Uterus (tissue), 3 donors: ENCODE measurements at regions not wholly inside any gene's neighbourhood (a gene's known extent, or its start where the extent isn't known, plus 50 kb on each side); places are given as distances from the start of the nearest gene placed in this dataset.

Source experiments
- DNase-seq, 2 donors: peaks; one replicate each; pipeline ENCODE4 v3.0.0-alpha.2; 2019 to 2020
- H3K27ac ChIP-seq, 2 donors: fragments of 200-600 bp; sonication (generic); 1 replicate in 1 of 2; 2 replicates in 1 of 2; pipeline ENCODE4 v1.5.1; 2016 to 2018
- H3K27me3 ChIP-seq, 2 donors: fragments of 200-600 bp; sonication (generic); one replicate each; pipeline ENCODE4 v1.5.1; 2018 to 2019; ENCODE audit warnings: control low read depth in 1 of 2
- H3K36me3 ChIP-seq, 2 donors: fragments of 200-600 bp; sonication (generic); one replicate each; pipeline ENCODE4 v1.5.1; 2019; ENCODE audit warnings: control low read depth in 1 of 2
- H3K4me1 ChIP-seq, 2 donors: fragments of 200-600 bp; sonication (generic); one replicate each; pipeline ENCODE4 v1.5.1; 2018 to 2019; ENCODE audit warnings: control low read depth in 1 of 2
- H3K4me3 ChIP-seq, 2 donors: fragments of 200-600 bp; sonication (generic); 1 replicate in 1 of 2; 2 replicates in 1 of 2; pipeline ENCODE4 v1.5.1; 2018 to 2019; ENCODE audit warnings: mild to moderate bottlenecking in 1 of 2
- H3K9me3 ChIP-seq, 2 donors: fragments of 200-600 bp; sonication (generic); one replicate each; pipeline ENCODE4 v1.5.1; 2019; ENCODE audit warnings: control low read depth in 1 of 2
- POLR2A ChIP-seq, 2 donors: fragments of 450-650 bp; IDR thresholded peaks; one replicate each; pipeline ENCODE4 v1.6.1; 2016; ENCODE audit warnings: antibody characterized with exemption in 2 of 2, mild to moderate bottlenecking in 1 of 2, moderate library complexity in 1 of 2
- intact Hi-C: fragments of 100-400 bp; cut with DNase I; formaldehyde crosslinking; loops from one replicate; pipeline ENCODE4 v1.15.1; 2023; ENCODE audit warnings: low total_unique reads
- TF ChIP-seq, protein P1 (sequence below), 4 experiments: fragments of 200-600 bp in 2 of 4; fragments of 450-650 bp in 2 of 4; sonication (generic) in 2 of 4; IDR thresholded peaks; one replicate each; pipeline ENCODE4 v1.5.1; 2016 to 2019; ENCODE audit warnings: antibody characterized with exemption in 4 of 4, mild to moderate bottlenecking in 2 of 4, moderate library complexity in 1 of 4
- donor health status: DM: yes; HTN: yes; CAD: no.

GRCh38 chr4:108567831-108568230, 52.5 kb upstream of the RPL34 start:
- TF ChIP-seq, protein P1, sequence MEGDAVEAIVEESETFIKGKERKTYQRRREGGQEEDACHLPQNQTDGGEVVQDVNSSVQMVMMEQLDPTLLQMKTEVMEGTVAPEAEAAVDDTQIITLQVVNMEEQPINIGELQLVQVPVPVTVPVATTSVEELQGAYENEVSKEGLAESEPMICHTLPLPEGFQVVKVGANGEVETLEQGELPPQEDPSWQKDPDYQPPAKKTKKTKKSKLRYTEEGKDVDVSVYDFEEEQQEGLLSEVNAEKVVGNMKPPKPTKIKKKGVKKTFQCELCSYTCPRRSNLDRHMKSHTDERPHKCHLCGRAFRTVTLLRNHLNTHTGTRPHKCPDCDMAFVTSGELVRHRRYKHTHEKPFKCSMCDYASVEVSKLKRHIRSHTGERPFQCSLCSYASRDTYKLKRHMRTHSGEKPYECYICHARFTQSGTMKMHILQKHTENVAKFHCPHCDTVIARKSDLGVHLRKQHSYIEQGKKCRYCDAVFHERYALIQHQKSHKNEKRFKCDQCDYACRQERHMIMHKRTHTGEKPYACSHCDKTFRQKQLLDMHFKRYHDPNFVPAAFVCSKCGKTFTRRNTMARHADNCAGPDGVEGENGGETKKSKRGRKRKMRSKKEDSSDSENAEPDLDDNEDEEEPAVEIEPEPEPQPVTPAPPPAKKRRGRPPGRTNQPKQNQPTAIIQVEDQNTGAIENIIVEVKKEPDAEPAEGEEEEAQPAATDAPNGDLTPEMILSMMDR (IDR thresholded peaks at IDR 0.05) = no peak
- TF ChIP-seq POLR2A (IDR thresholded peaks at IDR 0.05) = no peak
- DNase-seq = no peak
- Histone ChIP-seq H3K27ac (no peak overlapping the region), H3K36me3 (no peaks in the 10 kb centered on the region), H3K27me3 (no peaks in the 10 kb centered on the region), H3K4me3 (no peak overlapping the region), H3K4me1 (no peaks in the 10 kb centered on the region), H3K9me3 (no peaks in the 10 kb centered on the region)
- intact Hi-C loops = no loop called here

GRCh38 chr4:108561116-108561515, 59.3 kb upstream of the RPL34 start:
- Histone ChIP-seq H3K9me3 (no peaks in the 10 kb centered on the region), H3K36me3 (no peaks in the 10 kb centered on the region), H3K4me3 (no peak overlapping the region), H3K4me1 (no peaks in the 10 kb centered on the region), H3K27me3 (no peaks in the 10 kb centered on the region), H3K27ac (peak overlapping the region; percentile 10 to 15)
- intact Hi-C loops = no loop called here
- no peak for TF ChIP-seq POLR2A (IDR thresholded peaks at IDR 0.05)
- TF ChIP-seq, protein P1 (IDR thresholded peaks at IDR 0.05) = no peak
- DNase-seq = no peak

- Histone ChIP-seq H3K4me3 (no peak overlapping the region), H3K4me1 (no peaks in the 10 kb centered on the region), H3K9me3 (no peaks in the 10 kb centered on the region), H3K27me3 (no peaks in the 10 kb centered on the region), H3K27ac (peak overlapping the region in 1 of 2 donors; percentile 10), H3K36me3 (no peaks in the 10 kb centered on the region)
- intact Hi-C loops = no loop called here
- TF ChIP-seq POLR2A (IDR thresholded peaks at IDR 0.05) = no peak
- TF ChIP-seq, protein P1 (IDR thresholded peaks at IDR 0.05) = no peak
- peak in 1 of 2 donors; percentile 47 for DNase-seq
Measured at GRCh38 chr4:108560616-108561015, 59.8 kb upstream of the RPL34 start.

DNA sequence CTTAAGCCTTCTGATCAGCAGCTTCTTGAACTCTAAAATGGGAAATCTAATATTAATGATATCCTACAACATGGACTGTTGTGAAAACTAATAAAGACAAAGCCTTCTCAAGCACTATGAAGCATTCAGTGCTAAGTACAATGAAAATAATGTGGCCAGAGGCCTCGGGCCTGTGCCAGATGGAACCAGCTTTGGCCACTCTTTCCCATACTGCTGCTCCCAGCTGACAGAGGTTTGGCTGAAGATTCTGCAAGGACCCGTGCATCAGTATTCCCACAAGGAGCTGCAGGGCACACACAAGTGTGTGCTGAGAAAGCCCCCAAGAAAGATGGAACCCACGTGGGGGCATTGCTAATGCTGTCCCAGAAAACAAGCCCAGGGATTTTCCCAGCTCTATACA, 60.5 kb upstream of the RPL34 start:
- Histone ChIP-seq H3K36me3 (no peaks in the 10 kb centered on the region), H3K27me3 (no peaks in the 10 kb centered on the region), H3K4me3 (no peak overlapping the region), H3K9me3 (no peaks in the 10 kb centered on the region), H3K27ac (peak overlapping the region in 1 of 2 donors; percentile 7), H3K4me1 (no peaks in the 10 kb centered on the region)
- TF ChIP-seq POLR2A (IDR thresholded peaks at IDR 0.05) = no peak
- TF ChIP-seq, protein P1 (IDR thresholded peaks at IDR 0.05) = no peak
- intact Hi-C loops = no loop called here
- DNase-seq = no peak

DNA sequence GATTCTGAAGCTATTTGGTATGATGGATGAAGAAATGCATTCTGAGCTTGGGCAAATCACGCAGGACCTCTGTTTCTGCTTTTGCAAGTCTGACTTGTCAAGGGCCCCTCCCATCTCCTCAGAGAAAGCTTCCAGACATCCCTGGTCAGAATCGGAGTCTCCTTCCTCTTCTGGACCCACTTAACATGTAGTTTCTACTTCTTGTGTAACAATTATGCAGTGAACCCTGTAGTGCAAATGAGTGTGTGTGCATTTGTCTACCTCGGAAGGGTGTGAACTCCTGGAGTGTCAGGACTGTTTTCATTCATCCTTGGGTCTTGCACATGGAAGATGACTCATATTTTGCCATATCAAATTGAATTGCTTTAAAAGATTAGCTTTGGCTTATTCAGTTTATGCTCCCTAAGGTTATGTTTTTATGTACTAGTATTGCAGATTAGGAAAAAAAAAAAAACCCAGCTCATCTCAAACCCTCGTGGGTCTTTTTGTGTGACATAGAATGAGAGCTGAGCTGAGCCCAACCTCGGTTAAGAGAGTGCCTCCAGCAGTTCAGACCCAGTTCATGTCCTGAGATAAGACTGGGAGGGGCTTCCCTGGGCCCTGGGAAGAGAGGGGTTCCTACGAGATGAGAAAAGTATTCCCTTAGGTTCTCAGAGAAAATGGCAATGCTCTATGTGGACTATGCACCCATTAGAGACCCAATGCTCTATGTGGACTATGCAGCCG, 61.1 kb upstream of the RPL34 start:
- no peak for DNase-seq
- no peak overlapping the region for H3K27ac ChIP-seq
- intact Hi-C loops = no loop called here
- no peak for TF ChIP-seq POLR2A (IDR thresholded peaks at IDR 0.05)
- TF ChIP-seq, protein P1 (IDR thresholded peaks at IDR 0.05) = no peak
- no peaks in the 10 kb centered on the region for H3K9me3 ChIP-seq
- H3K27me3 ChIP-seq = no peaks in the 10 kb centered on the region
- H3K4me3 ChIP-seq = no peak overlapping the region
- no peaks in the 10 kb centered on the region for H3K4me1 ChIP-seq
- H3K36me3 ChIP-seq = no peaks in the 10 kb centered on the region
